ENCODE measurements at regions not wholly inside any gene's neighbourhood (a gene's known extent, or its start where the extent isn't known, plus 50 kb on each side); places are given as distances from the start of the nearest gene placed in this dataset.

DNA sequence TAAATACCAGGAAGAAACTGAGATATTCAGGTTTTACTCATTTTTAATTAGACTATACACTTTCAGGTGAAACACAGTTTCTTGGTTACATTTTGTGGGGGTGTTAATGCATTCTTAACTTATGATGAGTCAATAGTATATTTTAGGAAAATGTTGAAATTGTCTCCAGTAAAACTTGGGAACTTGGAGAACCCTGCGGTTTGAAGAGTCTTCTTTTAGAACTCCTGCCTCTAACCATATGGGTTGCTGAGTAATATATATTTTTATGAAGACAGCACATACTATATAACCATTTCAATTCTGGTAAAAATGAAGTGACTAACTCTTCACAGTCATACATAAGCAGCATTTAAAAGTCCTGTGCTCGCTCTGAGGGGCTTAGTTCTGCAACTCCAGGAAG is 308.2 kb upstream of the LRATD1 start:
- H3K27ac Mint-ChIP-seq = no peak overlapping the region
- H3K36me3 ChIP-seq = no peaks in the 10 kb centered on the region
- H3K27me3 Mint-ChIP-seq (ENCODE audit: insufficient read depth, low read depth) = no peaks in the 10 kb centered on the region
- no peaks in the 10 kb centered on the region for H3K9me3 ChIP-seq (ENCODE audit: low read depth)
- no peaks in the 10 kb centered on the region for H3K36me3 Mint-ChIP-seq
- no peak overlapping the region for H3K4me3 Mint-ChIP-seq
- no peaks in the 10 kb centered on the region for H4K20me1 ChIP-seq (ENCODE audit: low read depth)
- no peak overlapping the region for H3K27ac ChIP-seq
- H3K4me2 ChIP-seq = no peak overlapping the region
- no peaks in the 10 kb centered on the region for H3K4me1 ChIP-seq
- no peaks in the 10 kb centered on the region for H3F3A ChIP-seq (ENCODE audit: low read depth)
- no peak for DNase-seq (ENCODE audit: low spot score)
- H3K79me2 ChIP-seq (ENCODE audit: low read depth) = no peaks in the 10 kb centered on the region
- no peak overlapping the region for H3K4me3 ChIP-seq
- H3K27me3 ChIP-seq = no peaks in the 10 kb centered on the region
- no peak overlapping the region for H2AFZ ChIP-seq (replicated peaks)
- peaks cover 3% of the 10 kb centered on the region for H3K4me1 Mint-ChIP-seq
- no peaks in the 10 kb centered on the region for H3K9me3 Mint-ChIP-seq
- TF ChIP-seq, protein P1, sequence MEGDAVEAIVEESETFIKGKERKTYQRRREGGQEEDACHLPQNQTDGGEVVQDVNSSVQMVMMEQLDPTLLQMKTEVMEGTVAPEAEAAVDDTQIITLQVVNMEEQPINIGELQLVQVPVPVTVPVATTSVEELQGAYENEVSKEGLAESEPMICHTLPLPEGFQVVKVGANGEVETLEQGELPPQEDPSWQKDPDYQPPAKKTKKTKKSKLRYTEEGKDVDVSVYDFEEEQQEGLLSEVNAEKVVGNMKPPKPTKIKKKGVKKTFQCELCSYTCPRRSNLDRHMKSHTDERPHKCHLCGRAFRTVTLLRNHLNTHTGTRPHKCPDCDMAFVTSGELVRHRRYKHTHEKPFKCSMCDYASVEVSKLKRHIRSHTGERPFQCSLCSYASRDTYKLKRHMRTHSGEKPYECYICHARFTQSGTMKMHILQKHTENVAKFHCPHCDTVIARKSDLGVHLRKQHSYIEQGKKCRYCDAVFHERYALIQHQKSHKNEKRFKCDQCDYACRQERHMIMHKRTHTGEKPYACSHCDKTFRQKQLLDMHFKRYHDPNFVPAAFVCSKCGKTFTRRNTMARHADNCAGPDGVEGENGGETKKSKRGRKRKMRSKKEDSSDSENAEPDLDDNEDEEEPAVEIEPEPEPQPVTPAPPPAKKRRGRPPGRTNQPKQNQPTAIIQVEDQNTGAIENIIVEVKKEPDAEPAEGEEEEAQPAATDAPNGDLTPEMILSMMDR (IDR thresholded peaks at IDR 0.05) = no peak
- TF ChIP-seq EZH2phosphoT487 (IDR thresholded peaks at IDR 0.05) = no peak
- no peak for TF ChIP-seq EZH2 (IDR thresholded peaks at IDR 0.05)
- no peak overlapping the region for H3K9ac ChIP-seq

DNA sequence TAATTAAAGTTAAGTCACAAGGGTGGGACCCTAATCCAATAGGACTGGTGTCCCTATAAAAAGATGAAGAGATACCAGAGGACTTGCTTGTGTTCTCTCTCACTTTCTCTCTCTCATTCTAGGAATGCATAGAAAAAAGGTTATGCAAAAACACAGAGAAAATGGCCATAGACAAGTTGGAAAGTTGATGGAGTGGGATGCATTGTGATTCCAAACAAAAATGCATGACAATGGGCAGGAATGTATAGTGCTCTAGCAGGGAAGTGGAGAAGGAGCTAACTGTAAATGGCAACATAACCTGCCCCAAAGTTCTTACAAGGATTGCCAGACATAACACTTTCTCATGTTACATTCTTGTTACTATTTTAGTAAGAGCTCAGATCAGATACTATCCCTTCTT is 301.6 kb upstream of the LRATD1 start:
- H3K4me1 Mint-ChIP-seq = no peaks in the 10 kb centered on the region
- no peaks in the 10 kb centered on the region for H3K36me3 Mint-ChIP-seq
- Histone ChIP-seq H3K4me1 (no peaks in the 10 kb centered on the region), H3K79me2 (ENCODE audit: low read depth) (no peaks in the 10 kb centered on the region), H3F3A (ENCODE audit: low read depth) (no peaks in the 10 kb centered on the region), H3K4me2 (no peak overlapping the region), H3K4me3 (no peak overlapping the region), H4K20me1 (ENCODE audit: low read depth) (no peaks in the 10 kb centered on the region), H3K9ac (no peak overlapping the region), H3K27ac (no peak overlapping the region), H3K36me3 (no peaks in the 10 kb centered on the region), H2AFZ (replicated peaks) (peak overlapping the region; percentile 28), H3K9me3 (ENCODE audit: low read depth) (no peaks in the 10 kb centered on the region), H3K27me3 (no peaks in the 10 kb centered on the region)
- no peaks in the 10 kb centered on the region for H3K9me3 Mint-ChIP-seq
- DNase-seq (ENCODE audit: low spot score) = no peak
- H3K4me3 Mint-ChIP-seq = no peak overlapping the region
- H3K27me3 Mint-ChIP-seq (ENCODE audit: insufficient read depth, low read depth) = peaks cover 3% of the 10 kb centered on the region
- no peak overlapping the region for H3K27ac Mint-ChIP-seq
- TF ChIP-seq EZH2phosphoT487 (IDR thresholded peaks at IDR 0.05) (no peak), EZH2 (IDR thresholded peaks at IDR 0.05) (no peak)
- TF ChIP-seq, protein P1 (IDR thresholded peaks at IDR 0.05) = no peak

DNA sequence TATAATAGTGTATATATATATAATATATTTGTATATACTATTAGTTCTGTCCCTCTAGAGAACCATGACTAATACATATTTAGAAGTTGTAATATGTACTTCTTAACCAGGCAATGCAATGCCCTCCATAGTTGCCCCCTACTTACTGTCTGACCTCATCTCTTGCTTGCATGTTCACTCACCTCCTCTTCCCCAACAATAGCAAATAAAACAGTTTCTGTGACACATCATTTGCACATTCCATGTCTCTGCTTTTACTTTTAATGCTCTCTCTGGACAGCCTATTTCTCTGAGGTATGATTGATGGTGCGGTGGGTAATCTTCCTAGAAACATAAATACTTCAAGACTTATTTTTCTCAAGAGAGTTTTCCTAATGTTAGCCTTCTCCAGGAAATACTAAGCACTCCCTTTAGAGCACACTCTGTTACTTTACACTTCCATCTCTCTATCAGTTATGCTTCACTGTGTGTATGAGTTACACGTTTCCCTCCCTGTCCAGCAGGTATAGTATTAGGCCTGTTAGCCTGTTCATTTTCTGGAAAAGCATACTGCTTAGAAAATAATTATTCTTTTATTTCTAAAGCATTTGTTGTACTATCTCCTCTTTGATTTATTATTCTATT is 295.6 kb upstream of the LRATD1 start:
- Mint-ChIP-seq H3K9me3 (no peaks in the 10 kb centered on the region), H3K27me3 (ENCODE audit: insufficient read depth, low read depth) (peaks cover 3% of the 10 kb centered on the region), H3K36me3 (no peaks in the 10 kb centered on the region), H3K27ac (no peak overlapping the region), H3K4me1 (no peaks in the 10 kb centered on the region), H3K4me3 (no peak overlapping the region)
- Histone ChIP-seq H3K4me3 (no peak overlapping the region), H2AFZ (replicated peaks) (no peak overlapping the region), H3K4me2 (no peak overlapping the region), H3K9ac (no peak overlapping the region), H3K9me3 (ENCODE audit: low read depth) (peaks cover 4% of the 10 kb centered on the region), H3K36me3 (no peaks in the 10 kb centered on the region), H3K4me1 (no peaks in the 10 kb centered on the region), H3K79me2 (ENCODE audit: low read depth) (no peaks in the 10 kb centered on the region), H3K27ac (no peak overlapping the region), H3F3A (ENCODE audit: low read depth) (no peaks in the 10 kb centered on the region), H4K20me1 (ENCODE audit: low read depth) (no peaks in the 10 kb centered on the region), H3K27me3 (no peaks in the 10 kb centered on the region)
- no peak for DNase-seq (ENCODE audit: low spot score)
- TF ChIP-seq, protein P1 (IDR thresholded peaks at IDR 0.05) = no peak
- TF ChIP-seq EZH2phosphoT487 (IDR thresholded peaks at IDR 0.05) (no peak), EZH2 (IDR thresholded peaks at IDR 0.05) (no peak)
